Choroid plexus epithelial cell (primary cell): ENCODE measurements at regions not wholly inside any gene's neighbourhood (a gene's known extent, or its start where the extent isn't known, plus 50 kb on each side); places are given as distances from the start of the nearest gene placed in this dataset.

Experiments used
- DNase-seq: peaks from one replicate; pipeline ENCODE4 v3.0.0-alpha.2; 2010; ENCODE audit warnings: low read depth
- H3K4me3 ChIP-seq: 2 replicates; pipeline ENCODE4 v1.5.1; 2011; ENCODE audit warnings: low read depth, mild to moderate bottlenecking, control low read depth, low read length, moderate library complexity
- CTCF ChIP-seq: conservative IDR thresholded peaks from 2 replicates; pipeline ENCODE4 v1.5.1; 2011; ENCODE audit warnings: low read depth, mild to moderate bottlenecking, control low read depth, inconsistent platforms, low read length, moderate library complexity

- DNase-seq: peak; percentile 67
- no peak for TF ChIP-seq CTCF
- no peak overlapping the region for H3K4me3 ChIP-seq
Measured at GRCh38 chr11:26201411-26201810, 130.5 kb upstream of the ANO3 start.

- TF ChIP-seq CTCF: no peak
- H3K4me3 ChIP-seq: no peak overlapping the region
- no peak for DNase-seq
Measured at GRCh38 chr11:26202754-26203153, 129.2 kb upstream of the ANO3 start.

- TF ChIP-seq CTCF: no peak
- H3K4me3 ChIP-seq: no peak overlapping the region
- no peak for DNase-seq
Measured at GRCh38 chr11:26204101-26204500, 127.8 kb upstream of the ANO3 start.

- TF ChIP-seq CTCF: no peak
- H3K4me3 ChIP-seq: no peak overlapping the region
- DNase-seq: no peak
Measured at GRCh38 chr11:26204839-26205238, 127.1 kb upstream of the ANO3 start.

- peak; percentile 83 for DNase-seq
- H3K4me3 ChIP-seq: no peak overlapping the region
- TF ChIP-seq CTCF: no peak
Measured at GRCh38 chr11:26219183-26220117, 112.5 kb upstream of the ANO3 start.

- H3K4me3 ChIP-seq: no peak overlapping the region
- no peak for TF ChIP-seq CTCF
- no peak for DNase-seq
Measured at GRCh38 chr11:26225646-26226045, 106.3 kb upstream of the ANO3 start.

- peak; percentile 93 for DNase-seq
- H3K4me3 ChIP-seq: no peak overlapping the region
- peak; percentile 57 for TF ChIP-seq CTCF
Measured at GRCh38 chr11:26227301-26227746, 104.6 kb upstream of the ANO3 start.
